HUES6 (cell line): ENCODE measurements at regions not wholly inside any gene's neighbourhood (a gene's known extent, or its start where the extent isn't known, plus 50 kb on each side); places are given as distances from the start of the nearest gene placed in this dataset.
"Not testable (repeated sequence)": the region's sequence is repeated elsewhere in the genome, so short reads cannot be mapped to it uniquely, and the experiment has no call there.

Experiments
- H3K27ac ChIP-seq: 2 replicates; pipeline ENCODE4 v1.7.0; 2013; ENCODE audit warnings: low read depth, mild to moderate bottlenecking, low read length, inconsistent platforms
- H3K27me3 ChIP-seq: 2 replicates; pipeline ENCODE4 v1.6.1; 2013; ENCODE audit warnings: low read length; ENCODE audit not compliant: control insufficient read depth, insufficient read depth
- H3K36me3 ChIP-seq: 2 replicates; pipeline ENCODE4 v1.6.1; 2013; ENCODE audit warnings: low read length; ENCODE audit not compliant: control insufficient read depth, insufficient read depth
- H3K4me1 ChIP-seq: 2 replicates; pipeline ENCODE4 v1.6.1; 2013; ENCODE audit warnings: low read length; ENCODE audit not compliant: control insufficient read depth, insufficient read depth
- H3K4me3 ChIP-seq: 2 replicates; pipeline ENCODE4 v1.5.1; 2013; ENCODE audit warnings: low read depth, low read length
- H3K9ac ChIP-seq: one replicate; pipeline ENCODE4 v1.6.1; 2013; ENCODE audit warnings: mild to moderate bottlenecking, low read length
- H3K9me3 ChIP-seq: 2 replicates; pipeline ENCODE4 v1.6.1; 2013; ENCODE audit warnings: low read depth, low read length; ENCODE audit not compliant: control insufficient read depth, insufficient read depth

DNA sequence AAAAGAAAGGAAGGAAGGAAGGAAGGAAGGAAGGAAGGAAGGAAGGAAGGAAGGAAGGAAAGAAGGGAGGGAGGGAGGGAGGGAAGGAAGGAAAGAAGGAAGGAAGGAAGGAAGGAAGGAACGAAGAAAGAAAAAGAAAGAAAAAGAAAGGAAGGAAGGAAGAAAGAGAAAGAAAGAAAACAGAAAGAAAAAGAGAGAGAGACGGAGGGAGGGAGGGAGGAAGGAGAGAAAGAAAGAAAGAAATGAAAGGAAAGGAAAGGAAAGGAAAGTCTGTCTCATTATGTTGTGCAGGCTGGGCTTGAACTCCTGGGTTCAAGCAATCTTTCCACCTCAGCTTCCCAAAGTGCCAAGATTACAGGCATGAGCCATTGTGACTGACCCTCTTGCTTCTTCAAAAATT, 118.9 kb downstream of the ADSS2 start:
- H3K36me3 ChIP-seq, H3K4me3 ChIP-seq, H3K9me3 ChIP-seq, H3K27ac ChIP-seq, H3K9ac ChIP-seq, H3K27me3 ChIP-seq: not testable (repeated sequence)
- peaks cover 26% of the 10 kb centered on the region for H3K4me1 ChIP-seq

GRCh38 chr1:244334315-244334714, 117.4 kb downstream of the ADSS2 start:
- H3K27ac ChIP-seq, H3K9me3 ChIP-seq, H3K27me3 ChIP-seq, H3K4me3 ChIP-seq, H3K9ac ChIP-seq, H3K36me3 ChIP-seq: not testable (repeated sequence)
- H3K4me1 ChIP-seq, result peaks cover 29% of the 10 kb centered on the region

- not testable (repeated sequence) for H3K4me3 ChIP-seq, H3K27me3 ChIP-seq, H3K36me3 ChIP-seq, H3K9ac ChIP-seq, H3K27ac ChIP-seq, H3K9me3 ChIP-seq
- peaks cover 26% of the 10 kb centered on the region for H3K4me1 ChIP-seq
These were observed 116.9 kb downstream of the ADSS2 start for GRCh38 chr1:244334842-244335241.

DNA sequence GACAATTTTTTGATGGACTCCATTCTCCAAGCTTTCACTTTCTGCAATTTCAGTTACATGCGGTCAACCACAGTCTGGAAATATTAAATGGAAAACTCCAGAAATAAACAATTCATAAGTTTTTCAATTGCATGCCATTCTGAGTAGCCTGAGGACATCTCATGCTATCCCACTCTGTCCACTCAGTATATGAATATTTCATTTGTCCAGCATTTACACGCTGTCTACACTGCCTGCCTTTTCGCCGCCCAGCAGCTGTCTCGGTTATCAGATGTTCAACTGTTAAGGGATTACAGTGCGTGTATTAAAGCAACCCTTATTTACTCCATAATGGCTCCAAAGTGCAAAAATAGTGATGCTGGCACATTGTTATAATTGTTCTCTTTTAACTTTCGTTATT, 116.3 kb downstream of the ADSS2 start:
- Histone ChIP-seq H3K27ac (no peak overlapping the region), H3K4me3 (no peak overlapping the region), H3K9me3 (no peaks in the 10 kb centered on the region), H3K4me1 (peaks cover 22% of the 10 kb centered on the region), H3K36me3 (no peaks in the 10 kb centered on the region), H3K9ac (no peak overlapping the region), H3K27me3 (no peaks in the 10 kb centered on the region)

DNA sequence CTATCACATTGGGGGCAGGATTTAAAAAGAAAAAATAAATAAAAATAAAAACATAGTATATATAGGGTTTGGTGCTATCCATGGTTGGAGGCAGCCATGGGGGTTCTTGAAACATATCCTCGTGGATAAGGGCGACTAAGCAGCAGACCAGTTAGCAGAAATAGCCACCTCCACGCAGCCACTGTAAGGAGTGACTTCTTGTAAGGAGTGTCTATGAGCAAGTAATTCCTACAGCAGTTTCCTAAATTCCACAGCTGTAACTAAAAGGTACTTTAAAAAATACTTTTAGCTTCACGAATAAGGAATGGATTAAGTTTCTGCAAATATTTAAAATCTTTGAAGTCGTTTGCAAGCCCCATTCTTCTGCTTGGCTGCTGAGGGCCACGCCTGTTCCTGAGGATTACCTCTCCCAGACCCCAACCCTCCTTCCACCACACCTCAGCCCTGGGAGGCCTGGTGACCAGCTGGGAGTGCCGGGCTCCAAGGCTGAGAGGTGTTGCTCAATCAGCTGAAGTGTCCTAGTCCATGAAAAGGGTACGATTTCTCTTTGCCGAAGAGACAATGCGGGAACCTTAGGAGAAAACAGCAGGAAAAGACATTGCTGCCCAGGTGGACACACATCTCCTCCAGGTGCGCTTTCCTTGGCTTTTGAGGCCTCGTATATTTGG, 115.3 kb downstream of the ADSS2 start:
- no peak overlapping the region for H3K27ac ChIP-seq
- no peaks in the 10 kb centered on the region for H3K9me3 ChIP-seq
- H3K36me3 ChIP-seq, result no peaks in the 10 kb centered on the region
- no peaks in the 10 kb centered on the region for H3K27me3 ChIP-seq
- H3K4me1 ChIP-seq, result peaks cover 27% of the 10 kb centered on the region
- no peak overlapping the region for H3K4me3 ChIP-seq
- H3K9ac ChIP-seq, result no peak overlapping the region

- H3K9ac ChIP-seq, result no peak overlapping the region
- no peaks in the 10 kb centered on the region for H3K36me3 ChIP-seq
- H3K27ac ChIP-seq, result no peak overlapping the region
- H3K4me1 ChIP-seq, result peaks cover 40% of the 10 kb centered on the region
- no peaks in the 10 kb centered on the region for H3K27me3 ChIP-seq
- H3K9me3 ChIP-seq, result no peaks in the 10 kb centered on the region
- H3K4me3 ChIP-seq, result no peak overlapping the region
These were observed 113.9 kb downstream of the ADSS2 start for GRCh38 chr1:244337839-244338238.

DNA sequence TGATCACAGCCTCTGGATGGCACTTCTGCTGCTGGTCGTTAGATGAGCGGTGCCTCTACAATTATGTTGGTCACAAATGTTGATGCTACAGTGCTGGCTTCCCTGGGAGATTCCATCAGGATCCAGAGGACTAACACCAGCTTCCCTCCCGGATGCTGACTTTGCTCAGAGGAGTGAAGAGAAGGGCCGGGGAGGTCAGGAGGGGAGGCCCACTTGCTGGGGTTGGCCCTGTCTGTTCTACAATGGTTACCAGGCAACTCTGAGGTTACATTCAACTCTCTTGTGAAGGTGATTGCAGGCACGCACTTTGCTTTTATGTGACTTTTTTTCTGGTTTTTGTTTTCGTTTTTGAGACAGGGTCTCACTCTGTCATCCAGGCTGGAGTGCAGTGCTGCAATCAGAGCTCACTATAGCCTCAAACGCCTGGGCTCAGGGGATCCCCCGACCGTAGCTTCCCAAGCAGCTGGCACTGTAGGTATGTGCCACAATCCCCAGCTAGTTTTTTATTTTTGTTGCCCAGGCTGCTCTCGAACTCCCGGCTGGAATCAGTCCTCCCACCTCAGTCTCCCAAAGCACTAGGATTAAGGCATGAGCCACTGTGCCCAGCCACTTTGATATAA, 112.5 kb downstream of the ADSS2 start:
- H3K9me3 ChIP-seq, result no peaks in the 10 kb centered on the region
- H3K36me3 ChIP-seq, result no peaks in the 10 kb centered on the region
- no peak overlapping the region for H3K27ac ChIP-seq
- H3K4me1 ChIP-seq, result peaks cover 36% of the 10 kb centered on the region
- H3K4me3 ChIP-seq, result no peak overlapping the region
- no peak overlapping the region for H3K9ac ChIP-seq
- no peaks in the 10 kb centered on the region for H3K27me3 ChIP-seq

DNA sequence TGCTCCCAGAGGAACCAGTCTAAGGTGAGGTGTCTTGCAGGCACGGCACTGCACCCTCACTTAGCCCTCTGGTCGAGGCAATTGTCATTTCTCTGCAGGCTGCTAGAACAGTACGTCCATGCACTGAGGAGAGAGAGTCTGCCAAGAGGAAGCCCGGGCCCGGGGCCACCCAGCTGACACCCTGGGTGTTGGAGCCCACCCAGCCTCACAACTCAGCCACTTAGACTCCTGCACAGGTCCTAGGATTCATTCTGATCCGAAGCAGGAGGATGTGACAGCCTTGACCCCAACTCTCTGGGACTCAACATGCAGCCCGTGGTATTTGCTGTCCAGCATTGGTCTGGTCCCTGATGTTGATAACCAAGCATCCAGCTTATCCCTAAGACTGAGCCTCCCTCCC, 111.9 kb downstream of the ADSS2 start:
- Histone ChIP-seq H3K4me3 (no peak overlapping the region), H3K27me3 (no peaks in the 10 kb centered on the region), H3K9me3 (no peaks in the 10 kb centered on the region), H3K36me3 (no peaks in the 10 kb centered on the region), H3K4me1 (peaks cover 36% of the 10 kb centered on the region), H3K27ac (no peak overlapping the region), H3K9ac (no peak overlapping the region)

DNA sequence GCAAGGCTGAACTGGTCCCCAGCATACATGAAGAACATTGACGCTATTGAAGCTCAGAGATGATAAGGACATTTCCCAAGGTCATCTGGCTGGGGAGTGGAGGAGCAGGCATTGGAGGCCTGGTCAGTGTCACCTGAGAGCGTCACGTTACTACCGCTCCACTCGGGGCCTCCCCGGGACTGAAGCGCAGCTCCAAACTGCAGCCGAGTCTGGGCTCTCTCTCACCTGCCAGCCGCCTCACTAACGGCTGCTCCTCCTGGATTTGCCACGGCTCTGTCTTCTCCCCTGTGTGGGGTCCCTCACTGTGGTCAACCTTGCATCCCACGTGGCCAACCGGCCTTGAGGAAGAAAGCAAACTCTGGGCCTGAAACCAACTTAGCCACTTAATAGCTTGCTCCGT, 111.3 kb downstream of the ADSS2 start:
- Histone ChIP-seq H3K4me1 (peaks cover 36% of the 10 kb centered on the region), H3K9me3 (no peaks in the 10 kb centered on the region), H3K9ac (no peak overlapping the region), H3K27ac (no peak overlapping the region), H3K36me3 (no peaks in the 10 kb centered on the region), H3K27me3 (no peaks in the 10 kb centered on the region), H3K4me3 (no peak overlapping the region)

GRCh38 chr1:244341455-244342450, 110.0 kb downstream of the ADSS2 start:
- Histone ChIP-seq H3K36me3 (no peaks in the 10 kb centered on the region), H3K9ac (peak overlapping the region; percentile 35), H3K27ac (peak overlapping the region; percentile 11; the same call in 1 of the 2 replicates)

GRCh38 chr1:244344001-244344400, 107.7 kb downstream of the ADSS2 start:
- H3K27me3 ChIP-seq, result no peaks in the 10 kb centered on the region

More at GRCh38 chr1:244341455-244342450, 110.0 kb downstream of the ADSS2 start:
- Histone ChIP-seq H3K4me1 (peaks cover 28% of the 10 kb centered on the region), H3K9me3 (no peaks in the 10 kb centered on the region; the same call in 1 of the 2 replicates), H3K27me3 (no peaks in the 10 kb centered on the region), H3K4me3 (no peak overlapping the region)

More at GRCh38 chr1:244344001-244344400, 107.7 kb downstream of the ADSS2 start:
- Histone ChIP-seq H3K27ac (no peak overlapping the region), H3K36me3 (no peaks in the 10 kb centered on the region), H3K9me3 (peaks cover 3% of the 10 kb centered on the region; the same call in 1 of the 2 replicates), H3K9ac (no peak overlapping the region), H3K4me1 (peaks cover 21% of the 10 kb centered on the region), H3K4me3 (no peak overlapping the region)
